ENCODE measurements at regions not wholly inside any gene's neighbourhood (a gene's known extent, or its start where the extent isn't known, plus 50 kb on each side); places are given as distances from the start of the nearest gene placed in this dataset.
"Not testable (repeated sequence)": the region's sequence is repeated elsewhere in the genome, so short reads cannot be mapped to it uniquely, and the experiment has no call there.

- no peak for FAIRE-seq
Observed at GRCh38 chr1:67482733-67483482, 52.7 kb upstream of the SERBP1 start.

DNA sequence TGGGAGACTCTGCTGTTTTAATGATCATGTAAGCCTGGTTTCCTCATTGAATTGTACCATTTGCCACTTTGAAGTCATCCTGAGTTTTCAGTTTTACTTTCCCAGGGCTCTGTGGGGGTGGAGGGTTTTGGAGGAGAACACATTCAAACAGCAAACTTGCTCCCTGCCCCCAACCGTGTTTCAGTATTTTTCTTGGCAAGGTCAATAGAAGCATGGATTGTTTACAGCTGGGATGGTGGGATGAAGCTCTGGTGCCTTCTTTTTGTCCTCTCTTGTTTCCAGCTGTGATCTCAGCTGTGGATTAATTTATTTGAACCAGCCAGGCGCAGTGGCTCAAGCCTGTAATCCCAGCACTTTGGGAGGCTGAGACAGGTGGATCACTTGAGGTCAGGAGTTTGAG, 54.3 kb upstream of the SERBP1 start:
- DNase-seq (ENCODE audit: extremely low spot score, insufficient read length, low read depth) (no peak), FAIRE-seq (no peak)

More at GRCh38 chr1:67482733-67483482, 52.7 kb upstream of the SERBP1 start:
- DNase-seq (ENCODE audit: extremely low spot score, insufficient read length, low read depth) = no peak

GRCh38 chr1:67485046-67485811, 55.0 kb upstream of the SERBP1 start:
- FAIRE-seq (no peak), DNase-seq (ENCODE audit: extremely low spot score, insufficient read length, low read depth) (no peak)

- no peak for FAIRE-seq
- peak; percentile 25 for DNase-seq (ENCODE audit: extremely low spot score, insufficient read length, low read depth)
Observed at GRCh38 chr1:67489643-67490042, 59.4 kb upstream of the SERBP1 start.

GRCh38 chr1:67491280-67491679, 61.1 kb upstream of the SERBP1 start:
- no peak for FAIRE-seq

GRCh38 chr1:67493148-67493547, 62.9 kb upstream of the SERBP1 start:
- DNase-seq (ENCODE audit: extremely low spot score, insufficient read length, low read depth) = no peak
- no peak for FAIRE-seq

More at GRCh38 chr1:67491280-67491679, 61.1 kb upstream of the SERBP1 start:
- no peak for DNase-seq (ENCODE audit: extremely low spot score, insufficient read length, low read depth)

DNA sequence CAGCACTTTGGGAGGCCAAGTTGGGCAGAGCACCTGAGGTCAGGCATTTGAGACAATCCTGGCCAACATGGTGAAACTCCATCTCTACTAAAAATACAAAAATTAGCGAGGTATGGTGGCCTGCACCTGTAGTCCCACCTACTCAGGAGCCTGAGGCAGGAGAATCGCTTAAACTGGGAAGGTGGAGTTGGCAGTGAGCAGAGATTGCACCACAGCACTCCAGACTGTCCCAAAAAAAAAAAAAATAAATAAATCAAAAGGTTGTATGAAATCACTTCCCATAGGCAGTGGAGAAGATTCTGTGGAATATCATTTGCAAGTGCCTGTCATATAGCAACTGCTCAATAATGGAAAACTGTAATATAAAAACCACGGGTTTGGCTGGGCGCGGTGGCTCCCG, 65.1 kb upstream of the SERBP1 start:
- FAIRE-seq = no peak

DNA sequence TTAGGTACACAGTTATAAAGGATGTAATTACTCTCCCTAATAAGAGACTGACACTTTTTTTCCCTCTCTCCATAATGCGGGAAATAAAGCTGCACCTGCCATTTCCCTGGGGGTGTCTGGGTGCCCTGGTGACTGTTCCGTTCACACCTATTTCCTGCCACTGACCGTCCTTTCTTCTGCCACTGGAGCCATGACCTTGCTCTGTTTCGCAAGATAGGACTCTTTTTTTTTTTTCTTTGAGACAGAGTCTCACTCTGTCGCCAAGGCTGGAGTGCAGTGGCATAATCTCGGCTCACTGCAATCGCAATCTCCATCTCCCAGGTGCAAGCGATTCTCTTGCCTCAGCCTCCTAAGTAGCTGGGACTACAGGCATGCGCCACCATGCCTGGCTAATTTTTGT, 66.1 kb upstream of the SERBP1 start:
- DNase-seq (ENCODE audit: extremely low spot score, insufficient read length, low read depth) (no peak), FAIRE-seq (no peak)

More for the DNA sequence above, 65.1 kb upstream of the SERBP1 start:
- DNase-seq (ENCODE audit: extremely low spot score, insufficient read length, low read depth) = no peak

- DNase-seq (ENCODE audit: extremely low spot score, insufficient read length, low read depth) (peak; percentile 85), FAIRE-seq (peak; percentile 96)
Observed at GRCh38 chr1:67500413-67500959, 70.3 kb upstream of the SERBP1 start.

DNA sequence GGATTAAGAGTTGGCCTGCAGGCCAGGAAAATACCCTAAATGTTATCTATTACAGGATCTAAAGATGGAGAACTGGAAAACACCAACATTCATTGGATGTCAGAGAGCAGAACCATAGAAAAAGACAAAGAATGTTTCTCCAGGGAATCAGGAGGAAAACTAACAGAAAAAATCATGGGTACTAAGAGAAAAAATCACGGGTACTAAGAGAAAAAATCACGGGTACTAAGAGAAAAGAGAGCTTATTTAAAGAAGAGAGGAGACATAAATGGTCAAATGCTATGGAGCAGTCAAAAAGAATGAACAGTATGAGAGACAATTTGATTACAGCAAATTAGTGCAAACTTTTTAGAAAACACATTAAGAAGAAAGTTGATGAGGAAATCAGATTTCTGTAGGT, 73.8 kb upstream of the SERBP1 start:
- no peak for FAIRE-seq

GRCh38 chr1:67513392-67514294, 83.4 kb upstream of the SERBP1 start:
- not testable (repeated sequence) for DNase-seq (ENCODE audit: extremely low spot score, insufficient read length, low read depth); FAIRE-seq

More for the DNA sequence above, 73.8 kb upstream of the SERBP1 start:
- DNase-seq (ENCODE audit: extremely low spot score, insufficient read length, low read depth) = no peak

DNA sequence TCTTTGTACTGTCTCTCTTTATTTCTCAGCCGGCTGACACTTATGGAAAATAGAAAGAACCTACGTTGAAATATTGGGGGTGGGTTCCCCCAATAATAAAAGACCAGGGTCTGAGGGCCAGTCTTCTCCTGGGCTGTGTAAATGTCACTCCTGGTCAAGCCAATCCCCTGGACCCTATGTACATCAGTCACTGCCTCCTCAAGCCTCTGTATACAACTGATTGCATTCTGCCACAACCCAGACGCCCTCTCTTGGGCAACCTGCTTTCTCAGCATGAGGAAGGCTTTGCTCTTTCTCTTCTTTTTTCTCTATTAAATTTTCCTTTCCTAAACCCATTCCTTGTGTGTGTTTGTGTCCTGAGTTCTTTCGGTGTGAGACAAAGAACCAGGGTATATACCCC, 84.1 kb upstream of the SERBP1 start:
- DNase-seq (ENCODE audit: extremely low spot score, insufficient read length, low read depth) = no peak
- FAIRE-seq = no peak

DNA sequence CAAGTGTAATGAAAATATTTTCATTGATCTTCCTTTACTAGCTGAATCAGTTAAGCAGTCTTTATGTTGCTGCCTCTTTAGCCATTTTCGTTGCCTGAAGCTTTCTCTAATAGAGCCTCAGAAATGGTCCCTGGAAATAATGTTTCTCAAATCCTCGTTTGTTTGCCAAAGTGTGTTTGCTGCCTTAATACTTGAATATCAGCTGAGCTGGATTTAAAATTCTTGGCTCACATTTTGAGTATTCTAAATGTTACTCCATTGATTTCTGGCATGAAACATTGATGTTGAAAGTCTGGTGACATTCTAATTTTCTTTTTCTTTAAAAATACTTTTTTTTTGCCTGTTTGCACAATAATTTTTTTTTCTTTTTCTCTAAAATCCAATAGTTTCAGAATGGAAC, 84.6 kb upstream of the SERBP1 start:
- FAIRE-seq (no peak), DNase-seq (ENCODE audit: extremely low spot score, insufficient read length, low read depth) (no peak)

- FAIRE-seq = no peak
Observed at GRCh38 chr1:67515324-67516080, 85.3 kb upstream of the SERBP1 start.

DNA sequence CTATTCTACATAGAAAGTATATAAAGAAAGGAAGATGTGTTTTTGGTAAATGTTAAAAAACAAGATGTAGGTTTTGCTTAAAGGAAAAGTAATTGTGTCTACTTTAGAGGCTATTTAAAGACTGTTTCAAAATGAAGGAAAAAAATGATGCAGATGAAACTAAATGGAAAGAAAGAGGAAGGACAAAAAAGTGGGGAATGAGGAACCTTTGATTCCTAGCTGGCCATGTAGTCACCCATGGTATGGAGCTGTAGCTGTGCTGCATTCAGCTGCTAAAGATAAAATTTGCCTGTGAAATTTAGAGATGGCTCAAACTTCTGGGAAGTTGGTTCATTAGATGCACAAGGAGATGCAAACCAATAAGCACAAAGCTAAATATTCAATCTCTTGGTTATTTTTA, 86.8 kb upstream of the SERBP1 start:
- FAIRE-seq (no peak), DNase-seq (ENCODE audit: extremely low spot score, insufficient read length, low read depth) (no peak)

More at GRCh38 chr1:67515324-67516080, 85.3 kb upstream of the SERBP1 start:
- no peak for DNase-seq (ENCODE audit: extremely low spot score, insufficient read length, low read depth)

GRCh38 chr1:67522001-67522441, 91.8 kb upstream of the SERBP1 start:
- DNase-seq (ENCODE audit: extremely low spot score, insufficient read length, low read depth) = no peak
- FAIRE-seq = no peak

DNA sequence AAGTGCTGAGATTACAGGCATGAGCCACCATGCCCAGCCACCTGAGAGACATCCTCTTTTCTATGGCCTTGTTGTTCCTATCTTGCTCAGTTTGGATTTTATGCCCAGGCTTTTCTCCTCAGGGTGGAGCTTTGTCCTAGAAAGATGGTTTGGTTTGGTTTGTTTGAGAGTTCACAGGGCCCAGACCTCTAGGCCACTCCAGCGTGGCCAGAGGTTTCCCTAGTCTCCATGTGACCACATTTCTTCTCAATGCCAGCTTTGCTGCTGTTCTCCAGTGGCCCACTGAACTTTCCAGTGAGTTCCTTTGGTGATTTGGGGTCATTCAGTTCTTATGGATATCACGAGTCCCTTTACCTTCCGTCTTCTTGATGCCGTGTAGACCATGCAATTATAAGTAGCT, 92.6 kb upstream of the SERBP1 start:
- FAIRE-seq (no peak), DNase-seq (ENCODE audit: extremely low spot score, insufficient read length, low read depth) (no peak)

- FAIRE-seq = no peak
- no peak for DNase-seq (ENCODE audit: extremely low spot score, insufficient read length, low read depth)
Observed at GRCh38 chr1:67524143-67525052, 94.2 kb upstream of the SERBP1 start.

Data from GM18507 (cell line).